ENCODE measurements at regions not wholly inside any gene's neighbourhood (a gene's known extent, or its start where the extent isn't known, plus 50 kb on each side); places are given as distances from the start of the nearest gene placed in this dataset.

DNA sequence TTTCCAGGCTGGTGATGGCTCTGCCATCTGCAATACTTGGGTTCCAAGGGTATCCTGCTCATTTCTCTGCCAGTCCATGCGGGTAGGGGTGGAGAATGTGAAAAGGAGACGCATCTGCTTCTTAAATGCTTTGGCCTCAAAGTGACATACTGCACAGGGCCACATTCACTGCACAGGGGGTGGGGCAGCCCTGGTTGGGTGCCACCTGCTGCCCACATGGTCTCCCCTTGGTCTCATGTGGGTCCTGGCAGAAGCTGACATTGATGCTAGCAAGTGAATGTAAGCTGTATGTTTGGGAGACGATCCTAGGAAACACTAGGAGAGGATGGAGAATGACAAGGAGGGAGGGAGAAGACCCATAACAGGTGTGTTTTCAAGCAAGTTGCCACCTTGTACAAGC, 140.9 kb downstream of the EDN3 start (continued):
- TF ChIP-seq, protein P1, sequence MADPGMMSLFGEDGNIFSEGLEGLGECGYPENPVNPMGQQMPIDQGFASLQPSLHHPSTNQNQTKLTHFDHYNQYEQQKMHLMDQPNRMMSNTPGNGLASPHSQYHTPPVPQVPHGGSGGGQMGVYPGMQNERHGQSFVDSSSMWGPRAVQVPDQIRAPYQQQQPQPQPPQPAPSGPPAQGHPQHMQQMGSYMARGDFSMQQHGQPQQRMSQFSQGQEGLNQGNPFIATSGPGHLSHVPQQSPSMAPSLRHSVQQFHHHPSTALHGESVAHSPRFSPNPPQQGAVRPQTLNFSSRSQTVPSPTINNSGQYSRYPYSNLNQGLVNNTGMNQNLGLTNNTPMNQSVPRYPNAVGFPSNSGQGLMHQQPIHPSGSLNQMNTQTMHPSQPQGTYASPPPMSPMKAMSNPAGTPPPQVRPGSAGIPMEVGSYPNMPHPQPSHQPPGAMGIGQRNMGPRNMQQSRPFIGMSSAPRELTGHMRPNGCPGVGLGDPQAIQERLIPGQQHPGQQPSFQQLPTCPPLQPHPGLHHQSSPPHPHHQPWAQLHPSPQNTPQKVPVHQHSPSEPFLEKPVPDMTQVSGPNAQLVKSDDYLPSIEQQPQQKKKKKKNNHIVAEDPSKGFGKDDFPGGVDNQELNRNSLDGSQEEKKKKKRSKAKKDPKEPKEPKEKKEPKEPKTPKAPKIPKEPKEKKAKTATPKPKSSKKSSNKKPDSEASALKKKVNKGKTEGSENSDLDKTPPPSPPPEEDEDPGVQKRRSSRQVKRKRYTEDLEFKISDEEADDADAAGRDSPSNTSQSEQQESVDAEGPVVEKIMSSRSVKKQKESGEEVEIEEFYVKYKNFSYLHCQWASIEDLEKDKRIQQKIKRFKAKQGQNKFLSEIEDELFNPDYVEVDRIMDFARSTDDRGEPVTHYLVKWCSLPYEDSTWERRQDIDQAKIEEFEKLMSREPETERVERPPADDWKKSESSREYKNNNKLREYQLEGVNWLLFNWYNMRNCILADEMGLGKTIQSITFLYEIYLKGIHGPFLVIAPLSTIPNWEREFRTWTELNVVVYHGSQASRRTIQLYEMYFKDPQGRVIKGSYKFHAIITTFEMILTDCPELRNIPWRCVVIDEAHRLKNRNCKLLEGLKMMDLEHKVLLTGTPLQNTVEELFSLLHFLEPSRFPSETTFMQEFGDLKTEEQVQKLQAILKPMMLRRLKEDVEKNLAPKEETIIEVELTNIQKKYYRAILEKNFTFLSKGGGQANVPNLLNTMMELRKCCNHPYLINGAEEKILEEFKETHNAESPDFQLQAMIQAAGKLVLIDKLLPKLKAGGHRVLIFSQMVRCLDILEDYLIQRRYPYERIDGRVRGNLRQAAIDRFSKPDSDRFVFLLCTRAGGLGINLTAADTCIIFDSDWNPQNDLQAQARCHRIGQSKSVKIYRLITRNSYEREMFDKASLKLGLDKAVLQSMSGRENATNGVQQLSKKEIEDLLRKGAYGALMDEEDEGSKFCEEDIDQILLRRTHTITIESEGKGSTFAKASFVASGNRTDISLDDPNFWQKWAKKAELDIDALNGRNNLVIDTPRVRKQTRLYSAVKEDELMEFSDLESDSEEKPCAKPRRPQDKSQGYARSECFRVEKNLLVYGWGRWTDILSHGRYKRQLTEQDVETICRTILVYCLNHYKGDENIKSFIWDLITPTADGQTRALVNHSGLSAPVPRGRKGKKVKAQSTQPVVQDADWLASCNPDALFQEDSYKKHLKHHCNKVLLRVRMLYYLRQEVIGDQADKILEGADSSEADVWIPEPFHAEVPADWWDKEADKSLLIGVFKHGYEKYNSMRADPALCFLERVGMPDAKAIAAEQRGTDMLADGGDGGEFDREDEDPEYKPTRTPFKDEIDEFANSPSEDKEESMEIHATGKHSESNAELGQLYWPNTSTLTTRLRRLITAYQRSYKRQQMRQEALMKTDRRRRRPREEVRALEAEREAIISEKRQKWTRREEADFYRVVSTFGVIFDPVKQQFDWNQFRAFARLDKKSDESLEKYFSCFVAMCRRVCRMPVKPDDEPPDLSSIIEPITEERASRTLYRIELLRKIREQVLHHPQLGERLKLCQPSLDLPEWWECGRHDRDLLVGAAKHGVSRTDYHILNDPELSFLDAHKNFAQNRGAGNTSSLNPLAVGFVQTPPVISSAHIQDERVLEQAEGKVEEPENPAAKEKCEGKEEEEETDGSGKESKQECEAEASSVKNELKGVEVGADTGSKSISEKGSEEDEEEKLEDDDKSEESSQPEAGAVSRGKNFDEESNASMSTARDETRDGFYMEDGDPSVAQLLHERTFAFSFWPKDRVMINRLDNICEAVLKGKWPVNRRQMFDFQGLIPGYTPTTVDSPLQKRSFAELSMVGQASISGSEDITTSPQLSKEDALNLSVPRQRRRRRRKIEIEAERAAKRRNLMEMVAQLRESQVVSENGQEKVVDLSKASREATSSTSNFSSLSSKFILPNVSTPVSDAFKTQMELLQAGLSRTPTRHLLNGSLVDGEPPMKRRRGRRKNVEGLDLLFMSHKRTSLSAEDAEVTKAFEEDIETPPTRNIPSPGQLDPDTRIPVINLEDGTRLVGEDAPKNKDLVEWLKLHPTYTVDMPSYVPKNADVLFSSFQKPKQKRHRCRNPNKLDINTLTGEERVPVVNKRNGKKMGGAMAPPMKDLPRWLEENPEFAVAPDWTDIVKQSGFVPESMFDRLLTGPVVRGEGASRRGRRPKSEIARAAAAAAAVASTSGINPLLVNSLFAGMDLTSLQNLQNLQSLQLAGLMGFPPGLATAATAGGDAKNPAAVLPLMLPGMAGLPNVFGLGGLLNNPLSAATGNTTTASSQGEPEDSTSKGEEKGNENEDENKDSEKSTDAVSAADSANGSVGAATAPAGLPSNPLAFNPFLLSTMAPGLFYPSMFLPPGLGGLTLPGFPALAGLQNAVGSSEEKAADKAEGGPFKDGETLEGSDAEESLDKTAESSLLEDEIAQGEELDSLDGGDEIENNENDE (IDR thresholded peaks at IDR 0.05; ENCODE audit: insufficient replicate concordance, low read length), result no peak
- TF ChIP-seq CHD2 (IDR thresholded peaks at IDR 0.05; ENCODE audit: low read length) (no peak), POU5F1 (IDR thresholded peaks at IDR 0.05; ENCODE audit: low read depth, low read length) (no peak), CBX8 (IDR thresholded peaks at IDR 0.05; ENCODE audit: borderline replicate concordance, low read depth, low read length) (no peak), NANOG (IDR thresholded peaks at IDR 0.05; ENCODE audit: insufficient read depth, low read depth, low read length, poor library complexity, severe bottlenecking) (no peak), RNF2 (IDR thresholded peaks at IDR 0.05; ENCODE audit: borderline replicate concordance, low read depth, low read length, missing control alignments, poor library complexity, severe bottlenecking) (no peak), CTBP2 (IDR thresholded peaks at IDR 0.05; ENCODE audit: borderline replicate concordance, insufficient read depth, insufficient read length, low read length) (no peak), RBBP5 (IDR thresholded peaks at IDR 0.05; ENCODE audit: borderline replicate concordance, low read depth, low read length) (no peak), BCL11A (IDR thresholded peaks at IDR 0.05; ENCODE audit: low read depth in 2 of 2, low read length in 2 of 2) (no peak), JUND (IDR thresholded peaks at IDR 0.05; ENCODE audit: low read length) (no peak), TCF12 (IDR thresholded peaks at IDR 0.05; ENCODE audit: low read depth, low read length) (no peak), CHD1 (IDR thresholded peaks at IDR 0.05; ENCODE audit: low read depth, low read length) (no peak)
